Left lobe of liver (tissue), 2 donors: ENCODE measurements at regions not wholly inside any gene's neighbourhood (a gene's known extent, or its start where the extent isn't known, plus 50 kb on each side); places are given as distances from the start of the nearest gene placed in this dataset.

Experiments used
- ATAC-seq: fragments of 200-7000 bp; cut with Tn5 transposase; one replicate; pipeline ENCODE4 v1.9.1; 2020; ENCODE audit warnings: mild to moderate bottlenecking, moderate library complexity
- DNase-seq: peaks from one replicate; pipeline ENCODE4 v3.0.0-alpha.2; 2020; ENCODE audit warnings: low spot score
- donor health status: DM: no; HTN: no; CAD: no; lungs with moderate emphysema.
- donor health status: DM: no; HTN: yes; CAD: no.

- no peak for DNase-seq
- no peak for ATAC-seq
These were observed 924.3 kb downstream of the BCL11B start for GRCh38 chr14:98347686-98348085.

GRCh38 chr14:98348505-98348904 is 923.5 kb downstream of the BCL11B start:
- ATAC-seq = no peak
- DNase-seq = no peak

- DNase-seq = no peak
- ATAC-seq = no peak
These were observed 921.8 kb downstream of the BCL11B start for GRCh38 chr14:98350213-98350612.

GRCh38 chr14:98364961-98365360 is 907.0 kb downstream of the BCL11B start:
- no peak for ATAC-seq

GRCh38 chr14:98366429-98366828 is 905.6 kb downstream of the BCL11B start:
- DNase-seq (no peak), ATAC-seq (no peak)

More at GRCh38 chr14:98364961-98365360, 907.0 kb downstream of the BCL11B start:
- no peak for DNase-seq

GRCh38 chr14:98368221-98368620 is 903.8 kb downstream of the BCL11B start:
- no peak for DNase-seq
- no peak for ATAC-seq

GRCh38 chr14:98368916-98369315 is 903.1 kb downstream of the BCL11B start:
- DNase-seq (no peak), ATAC-seq (no peak)

- ATAC-seq (no peak), DNase-seq (no peak)
These were observed 902.7 kb downstream of the BCL11B start for GRCh38 chr14:98369344-98369743.

GRCh38 chr14:98370352-98370751 is 901.6 kb downstream of the BCL11B start:
- no peak for ATAC-seq

GRCh38 chr14:98371141-98371540 is 900.9 kb downstream of the BCL11B start:
- no peak for DNase-seq
- no peak for ATAC-seq

More at GRCh38 chr14:98370352-98370751, 901.6 kb downstream of the BCL11B start:
- DNase-seq = no peak

- no peak for DNase-seq
- ATAC-seq = no peak
These were observed 897.9 kb downstream of the BCL11B start for GRCh38 chr14:98374136-98374535.

GRCh38 chr14:98375566-98375965 is 896.4 kb downstream of the BCL11B start:
- ATAC-seq (no peak), DNase-seq (no peak)

- no peak for ATAC-seq
- DNase-seq = no peak
These were observed 892.2 kb downstream of the BCL11B start for GRCh38 chr14:98379830-98380229.

- ATAC-seq = no peak
- DNase-seq = no peak
These were observed 889.3 kb downstream of the BCL11B start for GRCh38 chr14:98382662-98383061.

- no peak for DNase-seq
- ATAC-seq = no peak
These were observed 886.1 kb downstream of the BCL11B start for GRCh38 chr14:98385851-98386250.

GRCh38 chr14:98391061-98391460 is 880.9 kb downstream of the BCL11B start:
- ATAC-seq (no peak), DNase-seq (no peak)

- DNase-seq (no peak), ATAC-seq (no peak)
These were observed 878.5 kb downstream of the BCL11B start for GRCh38 chr14:98393527-98393926.

GRCh38 chr14:98404811-98405210 is 867.2 kb downstream of the BCL11B start:
- DNase-seq (no peak), ATAC-seq (no peak)

- ATAC-seq = no peak
- DNase-seq = no peak
These were observed 863.9 kb downstream of the BCL11B start for GRCh38 chr14:98408024-98408555.

GRCh38 chr14:98408713-98409112 is 863.3 kb downstream of the BCL11B start:
- DNase-seq (no peak), ATAC-seq (no peak)

GRCh38 chr14:98411154-98411553 is 860.8 kb downstream of the BCL11B start:
- DNase-seq (no peak), ATAC-seq (no peak)

- DNase-seq (no peak), ATAC-seq (no peak)
These were observed 859.6 kb downstream of the BCL11B start for GRCh38 chr14:98412431-98412830.

GRCh38 chr14:98415766-98416165 is 856.2 kb downstream of the BCL11B start:
- DNase-seq (no peak), ATAC-seq (no peak)

- no peak for DNase-seq
- no peak for ATAC-seq
These were observed 855.0 kb downstream of the BCL11B start for GRCh38 chr14:98417001-98417400.
